LNCaP clone FGC (cell line): ENCODE measurements at regions not wholly inside any gene's neighbourhood (a gene's known extent, or its start where the extent isn't known, plus 50 kb on each side); places are given as distances from the start of the nearest gene placed in this dataset.

Source experiments
- DNase-seq: peaks from one replicate; pipeline ENCODE4 v3.0.0-alpha.2; 2011; ENCODE audit warnings: low read depth
- H3K4me3 ChIP-seq: 2 replicates; pipeline ENCODE4 v1.5.1; 2011; ENCODE audit warnings: mild to moderate bottlenecking, low read depth, low read length, control low read depth
- CTCF ChIP-seq: IDR thresholded peaks from 2 replicates; pipeline ENCODE4 v1.5.1; 2012; ENCODE audit warnings: mild to moderate bottlenecking; ENCODE audit not compliant: control insufficient read depth, insufficient read depth; ENCODE audit errors: extremely low read depth

GRCh38 chr10:104518891-104519290, 122.2 kb upstream of the SORCS3 start:
- no peak for TF ChIP-seq CTCF
- DNase-seq: no peak
- H3K4me3 ChIP-seq: no peak overlapping the region

GRCh38 chr10:104520653-104521052, 120.4 kb upstream of the SORCS3 start:
- TF ChIP-seq CTCF: no peak
- no peak for DNase-seq
- H3K4me3 ChIP-seq: no peak overlapping the region

- TF ChIP-seq CTCF: no peak
- no peak overlapping the region for H3K4me3 ChIP-seq
- DNase-seq: no peak
These were observed 119.0 kb upstream of the SORCS3 start for GRCh38 chr10:104521901-104522694.

- no peak for TF ChIP-seq CTCF
These were observed 114.9 kb upstream of the SORCS3 start for GRCh38 chr10:104526188-104526587.

GRCh38 chr10:104527013-104527412, 114.1 kb upstream of the SORCS3 start:
- H3K4me3 ChIP-seq: no peak overlapping the region
- no peak for DNase-seq
- no peak for TF ChIP-seq CTCF

More at GRCh38 chr10:104526188-104526587, 114.9 kb upstream of the SORCS3 start:
- no peak for DNase-seq
- no peak overlapping the region for H3K4me3 ChIP-seq

GRCh38 chr10:104540181-104540580, 100.9 kb upstream of the SORCS3 start:
- DNase-seq: no peak
- H3K4me3 ChIP-seq: no peak overlapping the region
- no peak for TF ChIP-seq CTCF

- TF ChIP-seq CTCF: no peak
- DNase-seq: no peak
- H3K4me3 ChIP-seq: no peak overlapping the region
These were observed 99.3 kb upstream of the SORCS3 start for GRCh38 chr10:104541820-104542219.
